GM21737 (cell line): ENCODE measurements at regions not wholly inside any gene's neighbourhood (a gene's known extent, or its start where the extent isn't known, plus 50 kb on each side); places are given as distances from the start of the nearest gene placed in this dataset.

Experiments used
- ATAC-seq: cut with Tn5 transposase; IDR thresholded peaks from one replicate; pipeline ENCODE4 v1.9.1; 2021; ENCODE audit warnings: mild to moderate bottlenecking, moderate library complexity; ENCODE audit not compliant: unreplicated experiment

DNA sequence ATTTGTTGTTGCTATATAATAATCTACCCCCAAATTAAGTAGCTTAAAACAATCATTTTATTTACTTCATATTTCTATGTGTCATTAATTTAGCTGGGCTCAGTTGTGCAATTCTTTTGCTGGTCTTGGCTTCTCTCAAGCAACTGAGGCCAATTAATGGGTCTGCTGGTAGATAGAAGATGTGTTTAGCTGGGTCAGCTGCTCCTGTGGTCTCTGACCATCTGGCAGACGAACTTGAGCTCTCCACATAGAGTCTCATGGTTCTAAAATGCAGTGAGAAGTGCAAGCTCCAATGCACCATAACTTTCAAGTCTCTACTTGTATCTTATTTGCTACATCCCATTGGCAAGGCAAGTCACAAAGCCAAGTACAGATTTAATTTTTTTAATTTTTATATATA is 515.6 kb downstream of the ZIC1 start:
- no peak for ATAC-seq

DNA sequence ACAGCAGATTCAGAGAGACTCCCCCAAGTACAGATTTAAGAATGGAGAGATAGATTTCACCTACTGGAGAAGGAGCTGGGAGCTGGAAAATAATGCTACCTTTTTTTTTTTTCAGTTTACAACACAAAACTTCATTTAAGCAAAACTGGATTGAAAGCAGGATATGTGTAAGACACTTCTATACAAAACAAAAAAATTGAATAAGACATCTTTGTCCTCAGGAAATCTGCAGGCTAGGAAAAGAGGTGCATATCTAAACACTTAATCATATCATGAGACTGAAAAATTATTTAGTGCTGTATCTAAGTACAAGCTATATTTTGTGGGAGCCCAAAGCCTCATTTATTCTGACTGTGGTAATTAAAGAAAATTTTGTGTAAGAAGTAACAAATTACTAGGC is 516.1 kb downstream of the ZIC1 start:
- no peak for ATAC-seq

DNA sequence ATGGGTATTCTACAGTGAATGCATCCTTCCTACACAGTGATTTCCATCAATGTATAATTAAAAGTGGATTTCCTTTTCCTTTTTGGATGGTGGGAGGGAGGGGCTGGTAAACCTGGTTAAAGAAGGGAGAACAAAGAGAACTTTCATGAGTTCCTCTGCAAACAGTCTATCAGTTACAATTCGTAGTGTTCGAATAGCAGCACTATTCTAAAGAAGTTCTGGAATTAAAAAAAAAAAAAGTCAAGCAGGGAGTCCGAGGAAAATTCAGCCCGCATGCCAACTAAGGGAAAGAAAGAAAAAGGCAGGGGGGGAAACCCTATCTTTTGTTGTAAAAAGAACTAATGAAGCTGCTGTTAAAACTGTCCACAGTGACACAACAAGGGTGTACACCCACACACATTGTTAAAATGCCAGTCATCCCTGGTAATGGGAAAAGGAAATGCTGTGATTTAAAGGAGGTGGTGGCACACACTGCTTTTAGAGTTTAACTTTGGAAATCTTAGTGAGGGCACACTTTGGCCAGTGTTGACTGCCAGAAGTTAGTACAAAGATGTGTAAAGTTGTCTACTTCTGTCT is 521.2 kb downstream of the ZIC1 start:
- ATAC-seq, result no peak

DNA sequence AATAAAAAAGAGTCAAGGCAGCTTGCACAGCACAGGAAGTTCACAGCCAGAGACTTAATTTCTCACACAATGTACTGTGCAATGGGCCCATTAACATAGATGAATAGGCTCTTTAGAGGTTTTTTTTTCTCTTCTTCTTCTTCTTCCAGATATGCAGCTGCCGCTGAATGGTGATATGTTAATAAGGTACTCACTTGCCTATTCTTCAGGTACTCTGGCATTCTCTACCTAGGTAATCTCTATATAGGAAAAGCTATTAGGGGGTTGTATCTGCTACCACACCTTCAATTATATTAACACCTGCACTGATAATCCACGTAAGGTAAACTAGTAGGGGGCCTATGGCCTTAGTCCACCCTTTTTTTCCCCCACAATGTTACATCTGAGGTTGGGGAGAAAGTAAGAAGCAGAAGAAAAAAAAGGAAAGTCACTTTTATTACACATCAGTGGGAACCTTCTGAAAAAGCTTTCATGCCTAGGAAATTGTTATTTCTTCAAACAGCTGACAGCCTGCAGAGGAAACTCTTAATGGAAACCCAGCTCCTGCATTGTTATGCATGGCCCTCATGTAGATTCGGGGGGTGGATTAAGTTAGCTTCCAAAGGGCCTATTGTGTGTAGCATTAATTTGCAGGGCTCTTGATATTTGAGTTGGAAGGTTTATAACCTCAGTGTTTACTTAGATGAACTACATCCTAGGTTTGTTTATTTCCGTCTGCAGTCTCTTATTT is 525.5 kb downstream of the ZIC1 start:
- ATAC-seq, result no peak

DNA sequence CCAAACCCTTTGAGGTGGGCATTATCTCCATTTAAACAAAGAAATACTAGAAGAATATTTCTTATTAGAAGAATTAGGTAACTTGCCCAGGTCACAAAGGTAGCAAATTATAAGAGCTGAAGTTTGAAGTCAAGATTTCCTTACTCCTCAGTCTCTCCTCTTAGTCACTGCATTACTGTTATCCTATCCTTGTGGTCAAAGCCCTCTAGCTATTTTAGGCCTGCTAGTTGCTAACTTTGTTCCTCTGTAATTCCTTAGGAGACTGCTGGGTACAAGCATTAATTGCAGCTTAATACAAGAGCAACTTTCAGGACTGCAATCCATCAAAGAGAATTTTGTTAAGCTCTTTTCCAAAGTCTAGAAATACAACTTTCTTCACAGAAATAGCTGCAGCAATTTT is 528.2 kb downstream of the ZIC1 start:
- ATAC-seq, result no peak

DNA sequence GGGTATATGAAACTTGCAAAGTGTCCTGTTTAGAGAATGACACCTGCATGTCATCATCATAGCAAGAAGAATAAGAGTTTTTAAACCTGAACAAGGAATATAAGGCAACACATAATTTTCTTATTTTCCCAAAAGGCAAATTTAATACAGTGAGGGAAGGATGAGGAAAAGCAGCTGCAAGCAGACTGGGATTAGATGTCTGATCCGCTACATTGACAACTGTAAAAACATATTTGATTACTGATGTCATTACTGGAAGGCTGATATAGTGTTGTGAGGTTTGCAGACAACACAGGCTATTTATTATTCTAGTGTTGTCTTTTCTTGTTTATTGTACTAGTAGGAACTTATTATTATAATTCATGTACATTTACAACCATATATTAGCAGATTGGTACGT is 528.7 kb downstream of the ZIC1 start:
- no peak for ATAC-seq

DNA sequence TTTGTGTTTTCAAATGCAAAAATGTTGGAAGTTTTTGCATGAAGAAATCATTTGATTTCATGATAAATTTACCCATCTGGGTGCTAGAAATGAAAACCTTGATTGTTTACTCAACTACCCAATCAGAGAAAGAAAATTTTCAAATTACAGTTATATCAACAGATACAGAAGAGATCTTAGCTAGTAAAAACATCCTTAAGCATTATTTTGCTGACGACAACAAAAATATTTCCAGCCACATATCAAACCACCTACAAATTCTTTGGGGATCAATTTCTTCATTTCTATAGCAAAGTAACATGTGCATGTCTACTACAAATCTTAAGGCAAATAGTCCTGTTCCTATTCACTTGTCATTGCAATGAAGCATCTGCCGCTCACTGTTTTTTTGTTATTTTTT is 530.3 kb downstream of the ZIC1 start:
- ATAC-seq, result no peak

DNA sequence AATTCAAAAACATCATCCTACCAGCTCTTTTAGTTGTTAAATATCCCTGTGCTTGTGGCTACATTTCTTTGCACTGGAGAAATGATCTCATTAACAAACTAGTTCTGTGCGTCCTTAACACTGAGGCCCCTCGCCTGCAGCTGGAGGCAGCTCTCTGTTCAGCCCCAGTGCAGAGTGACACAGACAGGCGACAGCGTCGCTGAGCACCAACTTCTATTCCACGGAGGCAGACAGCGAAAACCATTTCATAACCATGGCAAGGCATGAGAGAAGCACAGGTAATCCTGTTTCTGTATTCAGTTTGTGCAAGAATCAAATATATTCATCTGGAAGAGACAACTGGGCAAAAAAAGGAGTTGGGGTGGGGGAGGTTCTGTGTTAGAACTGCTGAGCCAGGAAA is 530.7 kb downstream of the ZIC1 start:
- no peak for ATAC-seq

DNA sequence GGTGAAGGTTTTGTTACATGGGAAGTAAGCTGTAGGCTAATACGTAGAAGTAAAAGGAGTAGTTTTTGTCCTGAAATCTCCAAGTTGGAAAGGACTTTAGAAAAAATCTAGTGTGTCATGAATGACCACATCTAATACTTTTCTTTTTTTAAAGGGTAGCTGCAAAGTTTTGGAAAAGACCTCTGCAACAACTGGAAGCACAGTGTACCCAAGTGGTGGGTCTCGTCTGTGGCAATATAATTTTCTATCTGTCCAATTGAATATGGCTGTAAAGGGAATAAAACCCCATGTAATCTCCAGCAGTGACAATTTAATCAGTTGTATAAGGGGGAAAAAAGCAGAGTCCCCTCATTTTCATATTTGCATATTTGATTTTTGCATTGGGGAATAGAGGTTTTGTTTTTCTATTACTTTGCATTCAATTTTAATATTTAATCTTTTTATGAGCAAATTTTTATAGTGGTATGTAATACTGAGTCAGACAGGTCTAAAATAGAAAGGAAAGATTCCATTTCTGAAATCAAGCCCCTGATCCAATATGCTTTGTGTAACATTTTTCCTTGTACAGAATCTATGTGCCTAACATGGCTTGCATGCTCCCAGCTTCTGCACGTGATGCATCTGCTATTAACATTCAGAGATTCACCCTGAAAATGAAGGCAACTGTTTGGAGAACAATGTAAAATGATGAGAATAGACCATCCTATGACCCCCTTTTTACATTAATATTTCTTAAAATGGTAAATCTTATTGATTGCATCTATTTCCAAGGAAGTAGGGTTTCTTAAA is 531.4 kb downstream of the ZIC1 start:
- ATAC-seq, result no peak

DNA sequence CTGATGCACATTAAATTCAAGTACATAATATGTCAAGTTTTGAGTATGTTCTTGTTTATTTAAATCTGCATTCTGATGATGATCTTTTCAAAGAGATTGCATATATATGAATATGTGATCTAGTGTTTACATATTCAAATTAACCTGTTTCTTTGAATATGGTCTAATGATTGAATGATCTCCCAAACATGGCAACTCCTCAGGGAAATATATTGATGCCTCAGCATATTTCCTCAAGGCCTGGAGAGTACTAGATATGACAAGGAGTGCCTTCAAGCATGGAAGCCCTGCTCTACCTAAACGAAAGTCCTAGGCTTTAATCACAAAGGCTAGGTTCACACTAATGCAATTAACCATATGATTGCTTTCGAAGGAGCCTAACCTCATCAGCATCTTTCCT is 532.8 kb downstream of the ZIC1 start:
- ATAC-seq, result no peak

DNA sequence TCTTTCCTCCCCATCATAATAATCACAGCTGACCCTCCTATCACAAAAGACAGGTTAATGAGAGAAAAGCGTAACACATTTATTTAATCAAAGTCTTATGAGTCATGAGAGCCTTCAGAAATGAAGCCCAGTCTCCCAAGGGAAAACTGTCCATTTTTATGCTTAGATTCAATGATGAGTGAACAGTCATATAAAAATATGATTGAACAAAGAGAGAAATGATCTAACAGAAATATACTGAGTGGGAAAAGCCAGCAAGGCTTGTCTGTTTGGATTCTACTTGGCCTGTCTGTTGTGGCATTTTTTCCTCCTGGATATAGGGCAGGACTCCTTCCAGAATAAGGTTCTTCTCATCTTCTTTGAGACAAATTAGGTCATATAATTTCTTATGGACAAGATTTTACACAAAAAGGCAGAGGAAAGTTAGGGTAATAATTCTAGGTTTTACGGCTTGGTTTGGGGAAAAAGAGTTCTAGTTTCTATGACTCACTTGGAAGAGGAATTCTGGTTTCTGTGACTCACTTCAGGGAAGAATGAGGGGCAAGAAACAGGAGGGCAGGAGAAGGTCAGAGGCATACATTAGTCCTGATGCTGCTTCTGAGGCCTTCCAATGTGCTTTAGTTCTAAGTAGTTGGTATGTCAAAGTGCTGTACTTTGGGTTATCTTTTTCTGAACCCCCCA is 534.2 kb downstream of the ZIC1 start:
- no peak for ATAC-seq

DNA sequence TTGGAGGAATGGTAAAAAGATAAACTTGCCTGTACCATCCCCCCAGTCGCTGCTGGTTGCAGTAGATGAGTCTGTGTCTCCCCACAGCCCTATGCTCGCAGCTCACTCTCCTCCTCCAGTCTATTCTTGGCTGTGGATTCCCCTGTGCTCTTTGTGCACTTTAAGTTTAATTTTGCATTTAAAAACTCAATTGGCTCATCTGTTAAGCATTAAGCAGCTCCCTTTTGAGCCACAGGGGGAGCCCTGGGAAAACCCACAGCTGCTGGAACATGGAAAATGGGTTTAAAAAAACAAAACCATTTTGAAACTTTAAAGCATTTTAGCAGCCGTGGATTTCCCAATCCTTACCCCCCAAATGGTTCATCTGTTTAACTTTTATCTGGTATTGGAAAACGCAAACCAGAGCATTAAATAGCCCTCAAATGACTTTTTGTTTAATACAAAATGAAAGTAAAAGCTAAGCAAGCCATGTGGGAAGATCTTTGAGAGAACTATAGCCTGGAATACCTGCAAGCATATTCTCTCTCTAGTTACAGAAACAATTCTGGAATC is 536.9 kb downstream of the ZIC1 start:
- ATAC-seq, result no peak

DNA sequence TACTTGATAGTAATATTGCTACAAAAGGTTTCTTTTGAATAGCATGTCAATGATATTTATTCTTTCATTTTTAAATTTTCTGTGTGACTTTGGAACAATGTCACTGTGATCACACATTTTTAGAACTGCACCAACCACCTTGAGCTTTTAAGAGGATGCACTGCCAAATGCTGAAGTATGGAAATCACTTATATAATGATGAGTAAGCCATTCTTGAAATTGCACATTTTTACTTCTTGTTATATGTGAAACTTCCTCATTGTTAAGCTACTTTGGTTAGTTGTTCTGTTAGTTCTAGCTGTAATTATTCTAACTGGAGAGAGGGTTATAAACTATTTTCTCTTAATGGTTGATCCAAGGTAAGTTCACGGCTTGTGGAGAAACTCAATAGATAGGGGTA is 547.5 kb downstream of the ZIC1 start:
- no peak for ATAC-seq

DNA sequence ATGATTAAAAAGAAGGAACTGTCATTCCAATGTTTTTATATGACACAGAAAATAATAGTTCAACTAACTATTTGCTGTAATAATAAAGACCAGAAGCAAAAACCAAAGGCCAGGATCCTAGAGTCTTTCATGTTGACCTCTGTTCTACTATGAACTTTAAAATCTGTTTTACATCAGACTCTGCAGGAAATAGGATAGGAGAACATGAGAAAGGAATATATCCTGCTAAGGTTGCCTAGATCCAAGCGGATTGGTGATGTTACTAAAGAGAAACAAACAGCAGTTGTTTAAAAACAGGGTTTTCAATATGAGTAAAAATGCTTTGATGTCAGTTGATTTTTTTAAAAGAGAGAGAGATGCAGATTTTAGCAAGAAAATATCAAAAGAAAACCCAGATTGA is 549.6 kb downstream of the ZIC1 start:
- no peak for ATAC-seq

DNA sequence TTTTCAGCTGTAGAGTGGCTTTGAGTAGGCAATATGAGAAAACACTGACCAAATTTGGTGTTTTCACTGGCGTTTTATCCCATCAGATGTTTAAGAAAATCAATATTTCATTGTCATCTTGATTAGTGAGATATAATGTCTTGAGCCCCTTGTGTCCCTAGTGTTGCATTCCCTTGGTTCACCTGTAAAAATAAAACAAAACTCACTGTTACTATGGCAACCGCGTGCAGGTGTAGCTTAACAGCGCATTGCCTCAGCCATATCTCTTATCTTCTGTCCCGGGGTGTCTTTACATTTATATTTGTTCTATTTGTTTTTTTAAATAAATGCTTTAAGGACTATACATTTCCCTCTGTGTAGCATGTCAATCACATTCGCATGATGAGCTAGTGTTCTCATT is 551.6 kb downstream of the ZIC1 start:
- no peak for ATAC-seq

DNA sequence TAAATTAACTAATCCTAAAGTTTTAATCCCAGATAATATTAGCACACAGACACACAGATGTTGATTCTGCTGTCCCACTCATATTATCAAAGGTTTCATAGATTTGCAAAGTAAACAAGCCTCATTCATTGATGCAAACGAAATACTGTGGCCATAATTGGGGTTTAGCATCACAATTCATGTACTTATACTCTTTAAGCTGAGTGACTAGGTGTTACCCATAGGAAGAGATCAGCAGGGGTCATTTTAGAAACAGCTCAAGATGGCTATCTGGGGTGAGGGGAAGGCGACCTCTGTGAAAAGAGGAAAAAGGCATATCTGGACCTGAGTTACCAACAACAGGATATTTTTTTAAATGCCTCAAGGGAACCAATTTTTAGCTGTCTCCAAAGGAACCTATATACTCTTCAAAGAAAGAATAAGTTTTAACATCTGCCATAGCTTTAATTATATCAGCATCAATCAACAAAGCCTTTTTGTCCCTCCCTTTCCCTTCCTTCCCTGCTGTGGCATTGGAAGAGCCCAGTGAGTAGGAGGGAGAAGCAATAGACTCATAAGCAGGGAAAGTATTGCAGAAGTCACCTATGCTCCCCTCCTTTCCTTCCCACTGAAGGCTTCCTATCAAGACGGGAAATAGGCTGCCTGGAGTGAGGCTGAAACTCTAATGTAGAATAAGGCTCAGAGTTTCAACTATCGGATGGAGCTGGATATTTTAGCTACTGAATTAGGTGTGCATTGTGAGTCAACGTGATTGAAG is 553.4 kb downstream of the ZIC1 start:
- ATAC-seq, result no peak

DNA sequence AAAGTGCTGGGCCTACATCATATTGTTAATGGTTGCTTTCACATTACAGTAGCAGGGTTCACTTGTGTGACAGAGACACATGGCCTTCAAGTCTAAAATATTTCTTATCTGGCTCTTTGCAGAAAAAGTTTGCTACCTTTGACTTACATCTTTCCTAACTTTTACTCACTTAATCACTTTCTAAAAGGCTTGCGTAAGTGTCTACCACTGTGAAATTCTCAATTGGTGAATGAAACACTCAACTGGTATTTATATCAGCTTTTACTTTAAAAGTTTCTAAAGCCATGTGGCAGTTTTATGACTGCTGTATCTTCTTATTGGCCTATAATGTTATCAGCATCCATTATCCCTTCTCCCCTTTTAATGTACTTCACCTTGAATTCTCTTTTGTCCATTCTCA is 554.5 kb downstream of the ZIC1 start:
- ATAC-seq, result no peak

DNA sequence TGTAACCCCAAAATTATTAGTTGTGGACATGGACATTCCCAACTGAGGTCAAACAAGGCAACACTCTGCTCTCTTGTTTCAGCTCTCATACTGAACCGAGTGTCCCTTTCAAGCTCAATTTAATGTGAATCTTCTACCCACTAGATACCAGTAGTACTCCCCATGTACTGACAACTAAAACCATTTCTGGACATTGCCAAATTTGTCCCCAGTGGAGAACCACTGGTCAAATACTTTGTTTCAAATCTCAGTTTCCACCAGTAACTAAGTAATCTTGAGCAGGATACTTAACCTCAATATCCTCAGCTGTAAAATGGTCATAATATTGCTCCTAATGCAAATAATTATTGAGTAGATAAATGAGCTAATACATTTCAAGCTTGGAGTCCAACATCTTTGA is 566.0 kb downstream of the ZIC1 start:
- ATAC-seq, result no peak

DNA sequence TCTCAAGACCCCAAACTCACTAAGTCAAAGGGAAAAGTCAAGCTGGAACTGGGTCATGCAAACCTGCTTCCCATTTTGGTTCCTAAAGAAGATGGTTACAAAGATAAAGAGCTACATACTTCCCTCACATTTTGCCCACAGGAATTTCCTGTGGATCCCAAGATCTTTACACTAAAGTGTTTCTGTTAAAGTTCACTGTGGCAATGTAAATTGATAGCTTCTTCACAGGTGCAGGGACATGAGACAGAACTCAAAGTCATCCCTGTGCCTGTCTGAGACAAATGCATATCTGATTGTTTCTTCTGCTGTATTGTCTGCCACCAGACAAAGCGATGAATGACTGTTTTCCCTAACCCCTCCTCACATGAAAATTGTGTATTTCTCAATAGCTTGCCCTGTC is 567.8 kb downstream of the ZIC1 start:
- ATAC-seq, result no peak

DNA sequence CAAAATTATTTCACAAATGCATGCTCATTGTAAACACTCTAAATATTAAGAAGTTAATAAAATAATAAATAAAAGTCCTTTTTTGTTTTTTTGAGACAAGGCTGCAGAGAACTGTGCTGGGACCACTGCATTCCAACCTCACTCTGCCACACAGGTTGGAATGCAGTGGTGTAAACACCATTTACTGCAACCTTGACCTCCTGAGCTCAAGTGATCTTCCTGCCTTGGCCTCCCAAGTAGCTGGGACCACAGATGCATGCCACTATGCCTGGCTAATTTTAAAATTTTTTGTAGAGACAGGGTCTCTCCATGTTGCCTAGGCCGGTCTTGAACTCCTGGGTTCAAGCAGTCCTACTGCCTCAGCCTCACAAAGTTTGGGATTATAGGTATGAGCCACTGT is 578.4 kb downstream of the ZIC1 start:
- no peak for ATAC-seq

DNA sequence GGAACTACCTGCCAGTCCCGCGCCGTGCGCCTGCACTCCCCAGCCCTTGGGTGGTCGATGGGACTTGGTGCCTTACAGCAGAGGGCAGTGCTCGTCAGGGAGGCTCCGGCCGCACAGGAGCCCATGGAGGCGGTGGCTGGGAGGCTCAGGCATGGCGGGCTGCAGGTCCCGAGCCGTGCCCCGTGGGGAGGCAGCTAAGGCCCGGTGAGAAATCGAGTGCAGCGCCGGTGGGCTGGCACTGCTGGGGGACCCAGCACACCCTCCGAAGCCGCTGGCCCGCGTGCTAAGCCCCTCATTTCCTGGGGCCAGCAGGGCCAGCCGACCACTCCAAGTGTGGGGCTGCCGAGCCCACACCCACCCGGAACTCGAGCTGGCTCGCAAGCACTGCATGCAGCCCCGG is 580.2 kb downstream of the ZIC1 start:
- no peak for ATAC-seq
